ENCODE measurements at regions not wholly inside any gene's neighbourhood (a gene's known extent, or its start where the extent isn't known, plus 50 kb on each side); places are given as distances from the start of the nearest gene placed in this dataset.

- no peak for DNase-seq
Measured at GRCh38 chr4:32000846-32001488, 1280.8 kb downstream of the PCDH7 start.

- no peak for DNase-seq
Measured at GRCh38 chr4:32002037-32002747, 1282.0 kb downstream of the PCDH7 start.

GRCh38 chr4:32003548-32003947 is 1283.4 kb downstream of the PCDH7 start:
- DNase-seq = no peak

- no peak for DNase-seq
Measured at GRCh38 chr4:32010221-32010620, 1290.1 kb downstream of the PCDH7 start.

GRCh38 chr4:32022071-32022470 is 1301.9 kb downstream of the PCDH7 start:
- DNase-seq = no peak

- DNase-seq = no peak
Measured at GRCh38 chr4:32025851-32026459, 1305.8 kb downstream of the PCDH7 start.

GRCh38 chr4:32030406-32030805 is 1310.2 kb downstream of the PCDH7 start:
- no peak for DNase-seq

- DNase-seq = no peak
Measured at GRCh38 chr4:32031026-32031425, 1310.9 kb downstream of the PCDH7 start.

GRCh38 chr4:32032136-32032672 is 1312.0 kb downstream of the PCDH7 start:
- DNase-seq = no peak

GRCh38 chr4:32037399-32037798 is 1317.2 kb downstream of the PCDH7 start:
- no peak for DNase-seq

GRCh38 chr4:32042486-32043247 is 1322.5 kb downstream of the PCDH7 start:
- no peak for DNase-seq

GRCh38 chr4:32043248-32043633 is 1323.1 kb downstream of the PCDH7 start:
- no peak for DNase-seq

- no peak for DNase-seq
Measured at GRCh38 chr4:32061916-32062315, 1341.7 kb downstream of the PCDH7 start.

- no peak for DNase-seq
Measured at GRCh38 chr4:32073542-32073941, 1353.4 kb downstream of the PCDH7 start.

- peak; percentile 3 for DNase-seq
Measured at GRCh38 chr4:32087211-32087610, 1367.0 kb downstream of the PCDH7 start.

- DNase-seq = no peak
Measured at GRCh38 chr4:32094987-32095386, 1374.8 kb downstream of the PCDH7 start.

- no peak for DNase-seq
Measured at GRCh38 chr4:32102896-32103295, 1382.7 kb downstream of the PCDH7 start.

- no peak for DNase-seq
Measured at GRCh38 chr4:32106767-32107166, 1386.6 kb downstream of the PCDH7 start.

GRCh38 chr4:32112891-32113290 is 1392.7 kb downstream of the PCDH7 start:
- DNase-seq = no peak

GRCh38 chr4:32117693-32118092 is 1397.5 kb downstream of the PCDH7 start:
- no peak for DNase-seq

- DNase-seq = no peak
Measured at GRCh38 chr4:32119907-32120306, 1399.7 kb downstream of the PCDH7 start.

GRCh38 chr4:32128549-32128948 is 1408.4 kb downstream of the PCDH7 start:
- no peak for DNase-seq

- DNase-seq = no peak
Measured at GRCh38 chr4:32129967-32130366, 1409.8 kb downstream of the PCDH7 start.

All from NCI-H69 (cell line).